ENCODE measurements at regions not wholly inside any gene's neighbourhood (a gene's known extent, or its start where the extent isn't known, plus 50 kb on each side); places are given as distances from the start of the nearest gene placed in this dataset.
A peak's percentile ranks its signal among the peaks of the same experiment; 100 is the strongest.

DNA sequence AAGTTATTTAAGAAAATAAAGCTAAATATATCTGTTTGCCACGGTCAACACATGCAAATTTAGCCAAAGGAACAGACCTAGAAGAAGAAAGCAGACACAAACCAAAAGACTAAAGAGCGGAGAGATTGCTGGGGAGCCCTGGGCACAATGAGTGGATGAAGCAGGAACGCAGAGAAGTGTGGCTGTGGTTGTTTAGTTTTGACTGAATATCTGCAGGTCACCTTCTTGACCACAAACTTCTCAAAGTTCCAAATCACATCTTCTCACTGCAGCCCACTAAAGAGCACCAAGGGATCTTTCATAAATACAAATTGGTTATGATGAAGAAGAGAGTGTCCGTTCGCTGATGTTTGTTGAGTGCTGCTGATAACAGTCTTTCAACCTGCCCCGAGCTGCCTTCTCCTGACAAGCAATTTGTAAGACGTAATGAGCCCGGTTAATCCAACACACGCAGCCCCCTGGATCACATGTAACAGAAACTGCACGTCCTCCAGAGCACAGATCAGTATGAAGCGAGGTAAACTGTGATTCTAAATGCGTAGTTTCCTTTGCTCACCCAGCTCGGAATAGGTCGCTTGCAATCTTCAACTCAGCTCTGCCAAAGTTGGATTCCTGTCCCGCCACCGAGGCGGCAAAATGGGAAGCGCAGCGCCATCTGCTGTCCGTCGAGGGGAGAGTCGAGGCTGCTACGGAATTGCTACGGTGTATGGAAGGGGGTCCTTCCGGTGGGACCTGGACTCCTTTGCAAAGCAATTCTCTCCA lies 120.8 kb downstream of the GXYLT1 start:
- FAIRE-seq (peak; percentile 23), DNase-seq (ENCODE audit: low read depth, low spot score) (peak; percentile 21), ATAC-seq (peak; percentile 95)
- Histone ChIP-seq H3K79me2 (ENCODE audit: control insufficient read depth, insufficient read depth, low read length) (no peaks in the 10 kb centered on the region), H3K9me3 (replicated peaks; ENCODE audit: control insufficient read depth, insufficient read depth, low read length) (no peaks in the 10 kb centered on the region), H2AFZ (ENCODE audit: control insufficient read depth, low read depth, low read length) (peak overlapping the region; percentile 89), H3K36me3 (ENCODE audit: control insufficient read depth in 2 of 2, insufficient read depth in 2 of 2, low read length in 1 of 2) (no peaks in the 10 kb centered on the region), H3K4me2 (ENCODE audit: control insufficient read depth, insufficient read depth) (peak overlapping the region; percentile 83), H3K9ac (ENCODE audit: control insufficient read depth, insufficient read depth, low read length) (no peak overlapping the region; the same call in 1 of the 2 replicates), H3K4me1 (ENCODE audit: control insufficient read depth, insufficient read depth, low read length) (peaks cover 4% of the 10 kb centered on the region; the same call in 1 of the 2 replicates), H4K20me1 (ENCODE audit: control insufficient read depth, insufficient read depth) (no peaks in the 10 kb centered on the region), H3K27me3 (replicated peaks in 1 of 2; ENCODE audit: control insufficient read depth in 2 of 2, insufficient read depth in 2 of 2, low read length in 1 of 2) (no peaks in the 10 kb centered on the region), H3K4me3 (no peak overlapping the region), H3K27ac (ENCODE audit: control insufficient read depth, insufficient read depth) (no peak overlapping the region)
- ChIA-PET CTCF (interaction anchor here (0.5 to 6.9 kb wide), 55 partner anchors 9 to 1591 kb away, joined by 3 to 98 read pairs (median 4); no protein-coding TSS in a partner anchor), POLR2A (no interaction called here), RAD21 (ENCODE audit: unreplicated experiment) (interaction anchor here (0.6 to 3.0 kb wide), 13 partner anchors 8 to 1078 kb away, joined by 3 to 24 read pairs (median 5); no protein-coding TSS in a partner anchor), SMC1A (ENCODE audit: uncharacterized antibody, unreplicated experiment) (interaction anchor here (0.8 to 4.2 kb wide), 18 partner anchors 9 to 1259 kb away, joined by 3 to 37 read pairs (median 4); partner anchors contain the start of genes PPHLN1 and ZCRB1)
- no peak for TF ChIP-seq MXI1 (IDR thresholded peaks at IDR 0.05; ENCODE audit: low read depth, low read length)
- TF ChIP-seq CBFB (IDR thresholded peaks at IDR 0.05; ENCODE audit: low read depth) = no peak
- TF ChIP-seq, protein P1, sequence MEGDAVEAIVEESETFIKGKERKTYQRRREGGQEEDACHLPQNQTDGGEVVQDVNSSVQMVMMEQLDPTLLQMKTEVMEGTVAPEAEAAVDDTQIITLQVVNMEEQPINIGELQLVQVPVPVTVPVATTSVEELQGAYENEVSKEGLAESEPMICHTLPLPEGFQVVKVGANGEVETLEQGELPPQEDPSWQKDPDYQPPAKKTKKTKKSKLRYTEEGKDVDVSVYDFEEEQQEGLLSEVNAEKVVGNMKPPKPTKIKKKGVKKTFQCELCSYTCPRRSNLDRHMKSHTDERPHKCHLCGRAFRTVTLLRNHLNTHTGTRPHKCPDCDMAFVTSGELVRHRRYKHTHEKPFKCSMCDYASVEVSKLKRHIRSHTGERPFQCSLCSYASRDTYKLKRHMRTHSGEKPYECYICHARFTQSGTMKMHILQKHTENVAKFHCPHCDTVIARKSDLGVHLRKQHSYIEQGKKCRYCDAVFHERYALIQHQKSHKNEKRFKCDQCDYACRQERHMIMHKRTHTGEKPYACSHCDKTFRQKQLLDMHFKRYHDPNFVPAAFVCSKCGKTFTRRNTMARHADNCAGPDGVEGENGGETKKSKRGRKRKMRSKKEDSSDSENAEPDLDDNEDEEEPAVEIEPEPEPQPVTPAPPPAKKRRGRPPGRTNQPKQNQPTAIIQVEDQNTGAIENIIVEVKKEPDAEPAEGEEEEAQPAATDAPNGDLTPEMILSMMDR (IDR thresholded peaks at IDR 0.05 in 2 of 3, conservative IDR thresholded peaks at IDR 0.05 in 1 of 3; ENCODE audit: control insufficient read depth in 2 of 3, extremely low read depth in 1 of 3, insufficient read depth in 1 of 3, low read depth in 3 of 3, low read length in 3 of 3) = peak; percentile 90 to 92 (median 91)
- peak; percentile 76 for TF ChIP-seq YY1 (IDR thresholded peaks at IDR 0.05; ENCODE audit: low read depth, low read length)
- TF ChIP-seq NR2C2 (IDR thresholded peaks at IDR 0.05; ENCODE audit: borderline replicate concordance, control insufficient read depth, insufficient read length, low read depth) = no peak
- 0 out of 2 replicates have a peak, but pooled peaks have one; percentile 5 for TF ChIP-seq BACH1 (IDR thresholded peaks at IDR 0.05; ENCODE audit: borderline replicate concordance)
- no peak for TF ChIP-seq RFX5 (IDR thresholded peaks at IDR 0.05; ENCODE audit: low read depth, low read length)
- TF ChIP-seq DPF2 (IDR thresholded peaks at IDR 0.05) = no peak
- 0 out of 2 replicates have a peak, but pooled peaks have one; percentile 3 for TF ChIP-seq ATF3 (IDR thresholded peaks at IDR 0.05; ENCODE audit: borderline replicate concordance, extremely low read depth, low read depth, low read length)
- peak; percentile 74; the same call in 1 of the 2 replicates for TF ChIP-seq RB1 (IDR thresholded peaks at IDR 0.05; ENCODE audit: borderline replicate concordance)
- TF ChIP-seq RAD21 (IDR thresholded peaks at IDR 0.05; ENCODE audit: insufficient read depth, low read depth, low read length) = peak; percentile 88
- peak; percentile 70 for TF ChIP-seq IRF4 (IDR thresholded peaks at IDR 0.05; ENCODE audit: low read depth, low read length)
- no peak for TF ChIP-seq NFYB (IDR thresholded peaks at IDR 0.05; ENCODE audit: insufficient read depth, low read depth, low read length)
- peak; percentile 93 for TF ChIP-seq SMC3 (IDR thresholded peaks at IDR 0.05; ENCODE audit: borderline replicate concordance, low read length)
- 0 out of 2 replicates have a peak, but pooled peaks have one; percentile 21 for TF ChIP-seq NBN (IDR thresholded peaks at IDR 0.05)
- TF ChIP-seq ZBTB33 (IDR thresholded peaks at IDR 0.05) = no peak
- no TSS peak for BruUV-seq (replicated peaks)
- intact Hi-C loops (cut with micrococcal nuclease; ENCODE audit: unreplicated experiment) = loop anchor here (1.0 to 10.0 kb wide), 5 partner anchors 311 to 1077 kb away; no protein-coding TSS in a partner anchor
- 12% methylated on average over 25 of the region's 25 CpGs for WGBS (ENCODE audit: insufficient coverage, insufficient replicate concordance, low lambda C conversion rate, missing lambda C conversion rate)
- in situ Hi-C loops (cut with MboI) = loop anchor here (5.0 kb wide), 2 partner anchors 752 to 1077 kb away; no protein-coding TSS in a partner anchor

Data from GM12878 (cell line).